ENCODE measurements at regions not wholly inside any gene's neighbourhood (a gene's known extent, or its start where the extent isn't known, plus 50 kb on each side); places are given as distances from the start of the nearest gene placed in this dataset.

DNA sequence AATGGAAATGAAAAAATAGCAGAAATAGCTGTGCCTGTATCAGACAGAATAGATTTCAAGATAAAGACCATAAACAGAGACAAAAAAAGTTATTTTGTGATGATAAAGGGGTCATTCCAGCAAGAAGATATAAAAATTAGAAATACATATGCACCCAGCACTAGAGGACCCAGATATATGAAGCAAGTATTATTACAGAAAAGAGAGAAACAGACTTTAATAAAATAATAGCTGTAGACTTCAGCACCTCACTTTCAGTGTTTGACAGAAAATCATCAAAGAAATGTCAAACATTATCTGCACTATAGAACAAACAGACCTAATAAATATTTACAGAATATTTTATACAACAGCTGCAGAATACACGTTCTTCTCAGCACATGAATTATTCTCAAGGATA is 783.7 kb downstream of the PLOD2 start:
- H3K9ac ChIP-seq (ENCODE audit: insufficient read length, low read depth): no peak overlapping the region
- H3K4me1 ChIP-seq (ENCODE audit: insufficient read depth, insufficient read length): no peaks in the 10 kb centered on the region
- H3K27me3 ChIP-seq (ENCODE audit: insufficient read depth, insufficient read length): no peaks in the 10 kb centered on the region
- no peaks in the 10 kb centered on the region for H3K9me3 ChIP-seq (ENCODE audit: insufficient read depth, low read length)
- DNase-seq (ENCODE audit: low read depth, low spot score): no peak
- TF ChIP-seq SUZ12 (IDR thresholded peaks at IDR 0.05; ENCODE audit: extremely low read depth, insufficient read depth, insufficient read length) (no peak), YY1 (IDR thresholded peaks at IDR 0.05; ENCODE audit: insufficient read depth, insufficient read length) (no peak), ZNF274 (IDR thresholded peaks at IDR 0.05; ENCODE audit: low read depth, low read length) (no peak)
- no peak overlapping the region for H3K4me3 ChIP-seq (ENCODE audit: insufficient read length, low read depth)
- H3K36me3 ChIP-seq (ENCODE audit: insufficient read depth, insufficient read length, low read length): no peaks in the 10 kb centered on the region

DNA sequence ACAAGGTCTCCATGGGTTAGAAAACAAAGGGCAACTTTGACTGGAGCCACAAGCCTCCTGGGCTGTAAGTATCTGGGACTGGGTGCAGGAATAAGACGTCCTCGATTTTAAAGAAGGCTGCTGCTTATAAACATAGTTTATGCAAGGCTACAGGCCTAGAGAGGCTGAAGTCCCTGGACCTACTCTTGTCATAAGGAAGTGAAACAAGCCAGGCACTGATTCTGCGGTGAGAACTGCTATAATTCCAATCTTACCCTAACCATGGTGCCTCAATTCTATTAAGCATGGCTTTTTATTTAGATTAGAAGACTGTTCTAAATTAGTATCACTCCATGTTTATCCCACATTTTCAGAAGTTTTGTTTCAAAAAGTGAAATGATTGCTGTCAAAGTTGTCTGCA is 777.6 kb downstream of the PLOD2 start:
- Histone ChIP-seq H3K27me3 (ENCODE audit: insufficient read depth, insufficient read length) (no peaks in the 10 kb centered on the region), H3K36me3 (ENCODE audit: insufficient read depth, insufficient read length, low read length) (no peaks in the 10 kb centered on the region), H3K9me3 (ENCODE audit: insufficient read depth, low read length) (no peaks in the 10 kb centered on the region), H3K9ac (ENCODE audit: insufficient read length, low read depth) (no peak overlapping the region), H3K4me3 (ENCODE audit: insufficient read length, low read depth) (no peak overlapping the region), H3K4me1 (ENCODE audit: insufficient read depth, insufficient read length) (no peaks in the 10 kb centered on the region)
- no peak for TF ChIP-seq ZNF274 (IDR thresholded peaks at IDR 0.05; ENCODE audit: low read depth, low read length)
- TF ChIP-seq YY1 (IDR thresholded peaks at IDR 0.05; ENCODE audit: insufficient read depth, insufficient read length): no peak
- TF ChIP-seq SUZ12 (IDR thresholded peaks at IDR 0.05; ENCODE audit: extremely low read depth, insufficient read depth, insufficient read length): no peak
- DNase-seq (ENCODE audit: low read depth, low spot score): no peak

DNA sequence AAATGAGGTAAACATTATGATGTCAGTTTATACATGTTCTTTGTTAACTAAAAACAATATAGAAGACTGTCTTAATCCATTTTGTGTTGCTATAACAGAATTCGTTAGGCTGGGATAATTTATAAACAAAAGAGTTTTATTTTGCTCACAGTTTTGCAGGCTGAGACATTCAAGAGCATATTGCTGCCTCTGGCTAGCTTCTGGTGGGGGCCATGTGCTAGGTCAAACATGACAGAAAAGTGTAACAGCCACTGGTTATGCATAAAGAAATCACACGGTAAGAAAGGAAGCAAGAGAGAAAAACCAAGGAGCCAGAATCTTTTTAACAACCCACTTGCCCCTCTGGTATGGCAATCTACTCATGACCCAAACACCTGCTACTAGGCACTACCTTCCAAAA is 776.7 kb downstream of the PLOD2 start:
- H3K27me3 ChIP-seq (ENCODE audit: insufficient read depth, insufficient read length): no peaks in the 10 kb centered on the region
- DNase-seq (ENCODE audit: low read depth, low spot score): no peak
- no peaks in the 10 kb centered on the region for H3K36me3 ChIP-seq (ENCODE audit: insufficient read depth, insufficient read length, low read length)
- H3K4me3 ChIP-seq (ENCODE audit: insufficient read length, low read depth): no peak overlapping the region
- no peak for TF ChIP-seq ZNF274 (IDR thresholded peaks at IDR 0.05; ENCODE audit: low read depth, low read length)
- TF ChIP-seq SUZ12 (IDR thresholded peaks at IDR 0.05; ENCODE audit: extremely low read depth, insufficient read depth, insufficient read length): no peak
- no peak for TF ChIP-seq YY1 (IDR thresholded peaks at IDR 0.05; ENCODE audit: insufficient read depth, insufficient read length)
- no peaks in the 10 kb centered on the region for H3K4me1 ChIP-seq (ENCODE audit: insufficient read depth, insufficient read length)
- H3K9ac ChIP-seq (ENCODE audit: insufficient read length, low read depth): no peak overlapping the region
- H3K9me3 ChIP-seq (ENCODE audit: insufficient read depth, low read length): 0 out of 2 replicates have a peak, but pooled peaks cover 1% of the 10 kb centered on the region

DNA sequence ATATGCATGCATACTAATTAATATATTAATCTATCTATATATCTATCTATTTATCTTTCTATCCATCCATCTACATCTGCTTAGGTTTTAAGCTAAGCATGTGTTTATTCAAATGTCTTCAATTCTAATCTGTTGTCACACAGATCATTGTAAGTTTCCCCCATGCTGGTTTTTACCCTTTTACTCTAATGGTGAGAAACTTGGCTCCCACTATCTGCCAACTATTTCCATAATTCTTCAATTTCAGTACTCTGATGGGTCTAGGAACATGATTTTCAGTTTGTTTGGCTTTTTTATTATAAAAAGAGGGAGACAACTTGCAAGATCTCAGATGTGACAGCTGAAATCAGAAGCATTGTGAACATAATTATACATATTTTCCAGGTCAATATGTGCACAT is 773.8 kb downstream of the PLOD2 start:
- Histone ChIP-seq H3K9me3 (ENCODE audit: insufficient read depth, low read length) (peaks cover 13% of the 10 kb centered on the region; the same call in 1 of the 2 replicates), H3K27me3 (ENCODE audit: insufficient read depth, insufficient read length) (no peaks in the 10 kb centered on the region), H3K36me3 (ENCODE audit: insufficient read depth, insufficient read length, low read length) (no peaks in the 10 kb centered on the region), H3K9ac (ENCODE audit: insufficient read length, low read depth) (no peak overlapping the region), H3K4me1 (ENCODE audit: insufficient read depth, insufficient read length) (no peaks in the 10 kb centered on the region), H3K4me3 (ENCODE audit: insufficient read length, low read depth) (no peak overlapping the region)
- no peak for DNase-seq (ENCODE audit: low read depth, low spot score)
- TF ChIP-seq ZNF274 (IDR thresholded peaks at IDR 0.05; ENCODE audit: low read depth, low read length): no peak
- TF ChIP-seq SUZ12 (IDR thresholded peaks at IDR 0.05; ENCODE audit: extremely low read depth, insufficient read depth, insufficient read length): no peak
- TF ChIP-seq YY1 (IDR thresholded peaks at IDR 0.05; ENCODE audit: insufficient read depth, insufficient read length): no peak

DNA sequence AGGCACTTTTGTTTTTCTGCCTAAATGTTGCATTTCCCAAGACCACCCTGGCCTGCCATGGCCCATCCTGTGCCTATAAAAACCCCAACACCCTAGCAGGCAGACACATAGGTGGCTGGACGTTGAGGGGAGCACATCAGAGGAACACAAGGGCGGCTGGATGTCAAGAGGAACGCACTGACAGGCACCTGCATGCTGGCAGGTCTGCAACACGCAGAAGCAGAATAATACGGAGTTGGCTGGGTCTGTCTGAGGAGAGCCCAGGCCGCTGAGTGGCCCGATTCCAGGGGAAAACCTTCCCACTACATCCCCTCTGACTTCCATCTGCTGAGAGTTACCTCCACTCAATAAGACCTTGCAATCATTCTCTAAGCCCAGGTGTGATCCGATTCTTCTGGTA is 765.6 kb downstream of the PLOD2 start:
- Histone ChIP-seq H3K4me3 (ENCODE audit: insufficient read length, low read depth) (no peak overlapping the region), H3K9ac (ENCODE audit: insufficient read length, low read depth) (no peak overlapping the region), H3K4me1 (ENCODE audit: insufficient read depth, insufficient read length) (no peaks in the 10 kb centered on the region), H3K36me3 (ENCODE audit: insufficient read depth, insufficient read length, low read length) (no peaks in the 10 kb centered on the region), H3K9me3 (ENCODE audit: insufficient read depth, low read length) (peaks cover 1% of the 10 kb centered on the region; the same call in 1 of the 2 replicates), H3K27me3 (ENCODE audit: insufficient read depth, insufficient read length) (no peaks in the 10 kb centered on the region)
- no peak for TF ChIP-seq SUZ12 (IDR thresholded peaks at IDR 0.05; ENCODE audit: extremely low read depth, insufficient read depth, insufficient read length)
- TF ChIP-seq ZNF274 (IDR thresholded peaks at IDR 0.05; ENCODE audit: low read depth, low read length): no peak
- no peak for TF ChIP-seq YY1 (IDR thresholded peaks at IDR 0.05; ENCODE audit: insufficient read depth, insufficient read length)
- no peak for DNase-seq (ENCODE audit: low read depth, low spot score)

DNA sequence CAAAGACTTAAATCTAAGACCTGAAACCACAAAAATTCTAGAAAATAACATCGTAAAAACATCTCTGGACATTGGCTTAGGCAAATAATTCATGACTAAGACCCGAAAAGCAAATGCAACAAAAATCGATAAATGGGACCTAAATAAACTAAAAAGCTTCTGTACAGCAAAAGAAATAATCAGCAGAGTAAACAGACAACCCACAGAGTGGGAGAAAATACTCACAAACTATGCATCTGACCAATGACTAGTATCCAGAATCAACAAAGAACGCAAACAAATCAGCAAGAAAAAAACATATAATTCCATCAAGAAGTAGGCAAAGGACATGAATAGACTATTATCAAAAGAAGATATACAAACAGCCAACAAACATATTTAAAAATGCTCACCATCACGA is 749.4 kb downstream of the PLOD2 start:
- DNase-seq (ENCODE audit: low read depth, low spot score): no peak
- no peak overlapping the region for H3K9ac ChIP-seq (ENCODE audit: insufficient read length, low read depth)
- no peaks in the 10 kb centered on the region for H3K36me3 ChIP-seq (ENCODE audit: insufficient read depth, insufficient read length, low read length)
- H3K4me1 ChIP-seq (ENCODE audit: insufficient read depth, insufficient read length): no peaks in the 10 kb centered on the region
- no peak overlapping the region for H3K4me3 ChIP-seq (ENCODE audit: insufficient read length, low read depth)
- TF ChIP-seq SUZ12 (IDR thresholded peaks at IDR 0.05; ENCODE audit: extremely low read depth, insufficient read depth, insufficient read length): no peak
- no peak for TF ChIP-seq YY1 (IDR thresholded peaks at IDR 0.05; ENCODE audit: insufficient read depth, insufficient read length)
- TF ChIP-seq ZNF274 (IDR thresholded peaks at IDR 0.05; ENCODE audit: low read depth, low read length): no peak
- H3K9me3 ChIP-seq (ENCODE audit: insufficient read depth, low read length): no peaks in the 10 kb centered on the region
- no peaks in the 10 kb centered on the region for H3K27me3 ChIP-seq (ENCODE audit: insufficient read depth, insufficient read length)

DNA sequence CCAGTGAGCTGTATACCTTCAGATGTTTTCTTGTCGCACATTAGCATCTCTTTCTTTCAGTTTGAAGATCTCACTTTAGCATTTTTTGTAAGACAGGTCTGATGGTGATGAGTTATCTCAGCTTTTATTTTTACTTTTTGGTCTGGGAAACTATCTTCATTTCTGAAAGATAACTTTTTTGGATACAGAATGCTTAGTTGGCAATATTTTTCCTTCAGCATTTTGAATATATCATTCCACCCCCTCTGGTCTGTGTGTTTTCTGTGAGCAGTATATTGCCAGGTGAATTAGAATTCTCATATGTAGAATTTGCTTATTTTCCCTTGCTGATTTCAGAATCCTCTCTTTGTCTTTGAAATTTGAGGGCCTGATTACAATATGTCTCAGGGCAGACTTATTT is 743.3 kb downstream of the PLOD2 start:
- no peak for TF ChIP-seq ZNF274 (IDR thresholded peaks at IDR 0.05; ENCODE audit: low read depth, low read length)
- no peak for TF ChIP-seq YY1 (IDR thresholded peaks at IDR 0.05; ENCODE audit: insufficient read depth, insufficient read length)
- no peak for TF ChIP-seq SUZ12 (IDR thresholded peaks at IDR 0.05; ENCODE audit: extremely low read depth, insufficient read depth, insufficient read length)
- Histone ChIP-seq H3K4me1 (ENCODE audit: insufficient read depth, insufficient read length) (no peaks in the 10 kb centered on the region), H3K9me3 (ENCODE audit: insufficient read depth, low read length) (0 out of 2 replicates have a peak, but pooled peaks cover 4% of the 10 kb centered on the region), H3K9ac (ENCODE audit: insufficient read length, low read depth) (no peak overlapping the region), H3K36me3 (ENCODE audit: insufficient read depth, insufficient read length, low read length) (no peaks in the 10 kb centered on the region), H3K27me3 (ENCODE audit: insufficient read depth, insufficient read length) (no peaks in the 10 kb centered on the region), H3K4me3 (ENCODE audit: insufficient read length, low read depth) (no peak overlapping the region)
- no peak for DNase-seq (ENCODE audit: low read depth, low spot score)

Measured in NT2/D1 (cell line).